Stomach (tissue), 4 donors: ENCODE measurements at regions not wholly inside any gene's neighbourhood (a gene's known extent, or its start where the extent isn't known, plus 50 kb on each side); places are given as distances from the start of the nearest gene placed in this dataset.

ENCODE experiments used
- CTCF ChIP-seq, 7 experiments: fragments of 450-650 bp in 4 of 7; fragments of 200-600 bp in 3 of 7; sonication (generic) in 3 of 7; IDR thresholded peaks; one replicate each; pipeline ENCODE4 v1.5.1; 2016 to 2019; ENCODE audit warnings: antibody characterized with exemption in 7 of 7, control low read depth in 2 of 7, mild to moderate bottlenecking in 1 of 7
- EP300 ChIP-seq: sonication (generic); formaldehyde crosslinking; IDR thresholded peaks from one replicate; pipeline ENCODE4 v1.6.1; 2017; ENCODE audit warnings: antibody characterized with exemption

DNA sequence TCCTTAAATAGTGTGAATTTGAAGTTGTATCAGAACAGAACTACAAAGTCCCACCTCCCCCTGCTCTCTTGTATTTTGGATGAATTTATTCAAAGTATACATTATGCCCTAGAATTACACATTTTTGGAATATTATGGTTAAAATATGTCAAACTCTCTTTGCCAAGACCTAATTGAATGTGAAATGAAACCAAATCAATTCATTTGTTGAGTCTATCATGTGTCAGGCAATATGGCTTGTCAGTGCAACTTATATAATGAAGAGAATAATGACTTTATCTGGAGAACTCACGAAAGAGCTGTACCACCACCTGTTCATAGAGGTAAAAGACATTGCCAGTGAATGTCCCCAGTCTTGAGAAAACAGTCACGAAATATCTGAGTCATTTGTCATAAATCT lies 106.8 kb downstream of the TUSC1 start:
- no peak for TF ChIP-seq EP300
- no peak for TF ChIP-seq CTCF (IDR thresholded peaks at IDR 0.05)
